GM11168 (cell line): ENCODE measurements at regions not wholly inside any gene's neighbourhood (a gene's known extent, or its start where the extent isn't known, plus 50 kb on each side); places are given as distances from the start of the nearest gene placed in this dataset.
"Not testable (repeated sequence)": the region's sequence is repeated elsewhere in the genome, so short reads cannot be mapped to it uniquely, and the experiment has no call there.

Experiments used
- in situ Hi-C: fragments of 300-500 bp; cut with MboI; formaldehyde crosslinking; loops from one replicate; pipeline ENCODE4 v1.12.0; 2022; ENCODE audit warnings: low sequenced_read_pairs; ENCODE audit not compliant: unreplicated experiment

DNA sequence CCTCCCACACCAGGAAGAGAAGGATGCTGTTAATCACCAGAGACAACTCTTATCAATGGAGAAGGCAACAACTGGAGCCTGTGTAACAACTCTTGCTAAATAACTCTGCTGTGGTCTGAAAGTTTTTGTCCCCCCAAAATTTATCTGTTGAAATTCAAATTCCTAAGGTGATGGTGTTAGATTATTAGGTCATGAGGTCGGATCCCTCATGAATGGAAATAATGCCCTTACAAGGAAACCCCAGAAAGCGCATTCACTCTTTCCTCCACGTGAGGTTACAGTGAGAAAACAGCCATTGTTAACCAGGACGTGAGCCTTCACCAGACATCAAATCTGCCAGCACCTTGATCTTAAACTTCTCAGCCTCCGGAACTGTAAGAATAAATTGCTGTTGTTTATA lies 141.9 kb upstream of the CXADR start:
- in situ Hi-C loops, result no loop called here

- in situ Hi-C loops, result no loop called here
Observed at GRCh38 chr21:17371450-17371849, 141.4 kb upstream of the CXADR start.

- in situ Hi-C loops, result no loop called here
Observed at GRCh38 chr21:17372200-17372599, 140.6 kb upstream of the CXADR start.

DNA sequence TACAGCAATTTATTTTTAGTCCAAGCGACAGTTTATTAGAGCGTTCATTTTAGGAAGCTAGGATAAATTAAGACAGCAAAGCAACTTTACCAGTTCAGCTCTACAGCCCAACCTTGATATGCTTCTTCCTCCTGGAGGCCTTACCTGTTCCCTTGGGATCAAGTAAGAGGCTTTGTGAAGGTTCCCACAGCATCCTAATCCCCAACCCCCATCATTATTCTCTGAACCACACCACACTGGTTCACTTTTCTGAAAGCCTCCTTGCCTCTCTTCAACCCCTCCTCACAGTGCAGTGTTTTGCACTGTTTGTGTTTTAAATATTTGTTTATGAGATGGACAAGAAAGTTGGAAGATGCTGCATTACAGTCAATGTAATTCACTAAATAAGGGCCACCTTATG lies 126.3 kb upstream of the CXADR start:
- in situ Hi-C loops, result no loop called here

GRCh38 chr21:17387030-17387617 lies 125.7 kb upstream of the CXADR start:
- in situ Hi-C loops, result no loop called here

DNA sequence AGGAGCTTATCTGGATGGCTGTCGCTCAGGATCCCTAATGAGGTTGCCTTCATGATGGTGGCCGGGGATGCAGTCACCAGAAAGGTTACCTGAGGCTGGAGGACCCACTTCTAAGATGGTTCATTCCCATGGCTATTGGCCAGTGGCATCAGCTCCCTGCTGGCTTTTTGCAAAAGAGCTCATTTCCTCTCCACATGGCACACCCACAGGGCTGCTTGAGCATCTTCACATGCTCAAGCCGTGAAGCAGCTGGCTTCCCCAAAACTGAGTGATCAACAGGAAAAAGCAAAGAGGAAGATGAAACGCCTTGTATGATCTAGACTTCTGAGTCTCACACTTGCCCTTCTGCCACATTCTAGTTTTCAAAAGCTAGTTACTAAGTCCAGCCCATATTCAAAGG lies 124.6 kb upstream of the CXADR start:
- in situ Hi-C loops, result no loop called here

DNA sequence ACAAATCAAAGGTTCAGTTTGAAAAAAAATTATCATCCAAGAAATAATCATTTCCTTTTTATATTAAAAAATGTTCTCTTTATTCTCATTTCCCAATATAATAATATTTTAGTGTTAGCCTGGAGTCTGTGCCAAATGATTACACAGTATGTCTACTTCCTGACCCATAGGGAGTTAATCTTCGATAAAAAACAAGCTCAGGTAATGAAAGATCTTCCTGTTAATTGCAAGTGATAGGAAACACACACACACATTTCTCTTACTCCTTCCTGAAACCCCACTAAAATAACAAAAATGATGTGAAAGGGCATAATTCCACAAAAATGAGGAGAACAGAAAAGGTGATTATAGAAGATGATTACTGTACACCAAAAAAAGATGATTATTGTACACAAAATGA lies 123.5 kb upstream of the CXADR start:
- in situ Hi-C loops, result no loop called here

DNA sequence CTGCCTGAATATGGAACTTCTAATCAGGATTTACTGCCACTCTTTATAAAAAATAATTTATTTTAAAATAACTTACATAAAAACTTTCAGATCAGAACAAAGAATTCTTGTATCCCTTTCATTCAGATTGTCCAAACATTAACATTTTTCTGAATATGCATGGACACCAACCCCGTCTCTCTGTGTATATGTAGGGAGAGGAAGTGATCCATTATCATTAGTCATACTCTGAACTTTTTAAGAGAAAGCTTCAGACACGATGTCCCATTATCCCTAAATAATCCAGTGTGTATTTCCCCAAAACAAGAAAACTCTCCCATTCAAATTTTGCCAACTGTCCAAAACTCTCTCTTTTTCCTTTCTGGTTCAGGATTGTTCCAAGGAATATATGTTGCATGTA lies 122.3 kb upstream of the CXADR start:
- in situ Hi-C loops, result no loop called here

- in situ Hi-C loops, result no loop called here
Observed at GRCh38 chr21:17391811-17392340, 121.0 kb upstream of the CXADR start.

DNA sequence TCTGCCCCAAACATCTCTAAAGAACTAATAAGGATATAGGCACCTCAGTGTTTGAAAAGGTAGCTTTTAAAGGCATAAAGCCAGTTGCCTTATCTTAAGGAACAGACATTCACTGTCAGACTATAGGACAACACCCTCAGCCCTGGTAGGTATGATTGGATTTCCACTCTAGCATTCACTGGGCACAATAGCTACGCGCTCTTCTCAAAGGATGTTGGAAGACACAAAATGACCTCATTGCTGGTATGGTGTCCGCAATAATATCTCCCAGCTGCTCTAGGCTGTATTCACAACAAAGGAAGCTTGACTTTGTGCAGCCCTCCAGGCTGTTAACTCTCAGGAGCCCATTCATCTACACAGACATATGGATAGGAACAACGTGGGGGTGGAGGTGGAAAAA lies 119.4 kb upstream of the CXADR start:
- in situ Hi-C loops, result no loop called here

DNA sequence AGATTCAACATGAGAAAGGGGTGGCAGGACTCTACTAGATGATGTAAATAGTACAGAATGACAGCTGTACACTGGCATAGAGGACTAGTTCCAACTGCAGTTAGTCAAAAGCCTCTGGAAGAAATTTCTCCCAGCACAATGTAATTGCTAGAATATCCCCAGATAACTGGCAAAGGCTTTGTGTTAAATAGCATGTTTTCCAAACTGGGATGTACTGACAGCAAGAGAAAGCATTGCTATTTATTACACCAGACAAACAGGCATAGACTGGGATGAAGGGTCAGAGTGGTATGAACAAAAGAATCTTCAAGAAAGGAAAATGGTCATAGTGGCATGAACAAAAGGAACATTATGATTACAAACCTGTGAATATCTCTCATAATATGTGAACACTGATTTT lies 115.9 kb upstream of the CXADR start:
- in situ Hi-C loops, result no loop called here

DNA sequence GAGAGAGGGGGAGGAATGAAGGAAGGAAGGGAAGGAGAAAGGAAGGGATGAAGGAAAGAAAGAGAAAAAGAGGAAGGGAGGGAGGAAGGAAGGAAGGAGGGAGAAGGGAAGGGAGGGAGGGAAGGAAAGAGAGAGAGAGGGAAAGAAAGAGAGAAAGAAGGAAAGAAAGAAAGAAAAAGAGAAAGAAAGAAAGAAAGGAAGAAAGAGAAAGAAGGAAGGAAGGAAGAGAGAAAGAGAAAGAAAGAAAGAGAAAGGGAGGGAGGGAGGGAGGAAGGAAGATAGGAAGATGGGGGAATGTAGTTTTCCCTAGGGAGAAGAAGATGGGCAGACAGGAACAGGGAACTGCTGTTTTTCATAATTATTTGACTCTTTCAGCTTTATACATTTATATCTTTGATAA lies 115.1 kb upstream of the CXADR start:
- in situ Hi-C loops, result no loop called here

- in situ Hi-C loops, result not testable (repeated sequence)
Observed at GRCh38 chr21:17398954-17399353, 113.9 kb upstream of the CXADR start.

GRCh38 chr21:17402937-17403336 lies 109.9 kb upstream of the CXADR start:
- in situ Hi-C loops, result no loop called here

- in situ Hi-C loops, result no loop called here
Observed at GRCh38 chr21:17406202-17406601, 106.6 kb upstream of the CXADR start.

- in situ Hi-C loops, result no loop called here
Observed at GRCh38 chr21:17414766-17415165, 98.1 kb upstream of the CXADR start.

GRCh38 chr21:17416139-17416538 lies 96.7 kb upstream of the CXADR start:
- in situ Hi-C loops, result no loop called here

GRCh38 chr21:17422931-17423330 lies 89.9 kb upstream of the CXADR start:
- in situ Hi-C loops, result no loop called here

GRCh38 chr21:17427157-17427556 lies 85.7 kb upstream of the CXADR start:
- in situ Hi-C loops, result no loop called here

GRCh38 chr21:17427831-17428483 lies 84.9 kb upstream of the CXADR start:
- in situ Hi-C loops, result no loop called here

GRCh38 chr21:17428484-17428869 lies 84.4 kb upstream of the CXADR start:
- in situ Hi-C loops, result no loop called here

GRCh38 chr21:17428980-17429379 lies 83.9 kb upstream of the CXADR start:
- in situ Hi-C loops, result no loop called here
